MM.1S (cell line): ENCODE measurements at regions not wholly inside any gene's neighbourhood (a gene's known extent, or its start where the extent isn't known, plus 50 kb on each side); places are given as distances from the start of the nearest gene placed in this dataset.

Source experiments
- CTCF ChIP-seq: fragments of 300-600 bp; sonication (generic); IDR thresholded peaks from 2 replicates; pipeline ENCODE4 v1.5.1; 2016; ENCODE audit warnings: antibody characterized with exemption, low read length, mixed read lengths
- EZH2 ChIP-seq: fragments of 300-600 bp; sonication (generic); optimal IDR thresholded peaks from 2 replicates; pipeline ENCODE3; 2017; ENCODE audit warnings: low read depth, mild to moderate bottlenecking, antibody characterized with exemption, low read length, mixed read lengths

GRCh38 chr13:85592211-85592610, 207.0 kb downstream of the SLITRK6 start:
- no peak for TF ChIP-seq CTCF
- no peak for TF ChIP-seq EZH2
